ENCODE measurements at regions not wholly inside any gene's neighbourhood (a gene's known extent, or its start where the extent isn't known, plus 50 kb on each side); places are given as distances from the start of the nearest gene placed in this dataset.

DNA sequence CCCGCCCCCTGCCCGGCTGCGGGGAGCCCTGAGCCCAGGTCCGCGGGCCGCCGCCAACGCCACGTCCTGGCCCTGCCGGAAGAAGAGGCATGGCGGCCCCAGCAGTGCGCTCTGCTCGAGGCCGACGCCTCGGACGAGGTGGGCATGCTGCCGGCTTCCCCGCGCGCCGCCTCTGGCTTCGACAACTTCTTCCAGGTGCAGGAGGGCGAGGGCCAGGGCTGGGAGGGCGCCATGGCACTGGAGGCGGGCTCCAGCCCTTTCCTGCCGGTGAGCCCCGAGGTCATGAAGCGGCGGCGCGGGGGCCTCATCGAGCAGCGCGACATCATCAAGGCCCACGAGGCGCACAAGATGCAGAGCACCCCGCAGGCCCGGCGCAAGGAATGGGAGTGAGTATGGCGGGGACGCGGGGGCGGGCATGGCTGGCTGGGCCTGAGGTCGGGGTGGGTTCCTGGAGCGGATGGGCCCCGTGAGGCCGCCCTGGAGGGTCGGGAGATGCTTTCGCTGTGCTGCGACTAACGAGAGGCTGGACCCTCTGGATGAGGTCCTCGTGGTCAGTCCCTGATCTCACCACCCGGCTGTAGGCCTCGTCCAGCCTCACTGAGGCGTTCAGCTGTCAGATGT is 70.0 kb upstream of the CACNA1E start:
- no peak overlapping the region for H3K4me2 ChIP-seq (ENCODE audit: low read length)
- H2AFZ ChIP-seq (ENCODE audit: low read depth, low read length), result no peak overlapping the region
- no peak overlapping the region for H3K4me3 Mint-ChIP-seq (ENCODE audit: unreplicated experiment)
- peaks cover 2% of the 10 kb centered on the region for H3K4me1 Mint-ChIP-seq (ENCODE audit: low read depth, unreplicated experiment)
- H3K27ac Mint-ChIP-seq (ENCODE audit: unreplicated experiment), result no peak overlapping the region
- H3K27me3 ChIP-seq (ENCODE audit: insufficient read depth, low read length), result no peaks in the 10 kb centered on the region
- FAIRE-seq (no peak), DNase-seq (ENCODE audit: low read depth) (no peak)
- H3K36me3 ChIP-seq (ENCODE audit: insufficient read depth, low read length), result no peaks in the 10 kb centered on the region
- H3K4me1 ChIP-seq (ENCODE audit: insufficient read depth, low read length), result no peaks in the 10 kb centered on the region
- no peak overlapping the region for H3K27ac ChIP-seq (ENCODE audit: low read depth, low read length)
- H3K79me2 ChIP-seq (ENCODE audit: insufficient read depth, low read length), result no peaks in the 10 kb centered on the region
- TF ChIP-seq, protein P1, sequence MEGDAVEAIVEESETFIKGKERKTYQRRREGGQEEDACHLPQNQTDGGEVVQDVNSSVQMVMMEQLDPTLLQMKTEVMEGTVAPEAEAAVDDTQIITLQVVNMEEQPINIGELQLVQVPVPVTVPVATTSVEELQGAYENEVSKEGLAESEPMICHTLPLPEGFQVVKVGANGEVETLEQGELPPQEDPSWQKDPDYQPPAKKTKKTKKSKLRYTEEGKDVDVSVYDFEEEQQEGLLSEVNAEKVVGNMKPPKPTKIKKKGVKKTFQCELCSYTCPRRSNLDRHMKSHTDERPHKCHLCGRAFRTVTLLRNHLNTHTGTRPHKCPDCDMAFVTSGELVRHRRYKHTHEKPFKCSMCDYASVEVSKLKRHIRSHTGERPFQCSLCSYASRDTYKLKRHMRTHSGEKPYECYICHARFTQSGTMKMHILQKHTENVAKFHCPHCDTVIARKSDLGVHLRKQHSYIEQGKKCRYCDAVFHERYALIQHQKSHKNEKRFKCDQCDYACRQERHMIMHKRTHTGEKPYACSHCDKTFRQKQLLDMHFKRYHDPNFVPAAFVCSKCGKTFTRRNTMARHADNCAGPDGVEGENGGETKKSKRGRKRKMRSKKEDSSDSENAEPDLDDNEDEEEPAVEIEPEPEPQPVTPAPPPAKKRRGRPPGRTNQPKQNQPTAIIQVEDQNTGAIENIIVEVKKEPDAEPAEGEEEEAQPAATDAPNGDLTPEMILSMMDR (IDR thresholded peaks at IDR 0.05; ENCODE audit: insufficient read depth, low read depth, low read length), result no peak
- no peaks in the 10 kb centered on the region for H3K36me3 Mint-ChIP-seq (ENCODE audit: low read depth, unreplicated experiment)
- no peaks in the 10 kb centered on the region for H4K20me1 ChIP-seq (ENCODE audit: insufficient read depth, low read length)
- peaks cover 8% of the 10 kb centered on the region for H3K27me3 Mint-ChIP-seq (ENCODE audit: low read depth, unreplicated experiment)
- peaks cover 9% of the 10 kb centered on the region for H3K9me3 Mint-ChIP-seq (ENCODE audit: unreplicated experiment)
- no peak overlapping the region for H3K9ac ChIP-seq (ENCODE audit: low read length)
- H3K4me3 ChIP-seq (ENCODE audit: insufficient read depth, low read depth, low read length), result no peak overlapping the region
- H3K9me3 ChIP-seq (ENCODE audit: insufficient read depth, low read depth, low read length), result no peaks in the 10 kb centered on the region

DNA sequence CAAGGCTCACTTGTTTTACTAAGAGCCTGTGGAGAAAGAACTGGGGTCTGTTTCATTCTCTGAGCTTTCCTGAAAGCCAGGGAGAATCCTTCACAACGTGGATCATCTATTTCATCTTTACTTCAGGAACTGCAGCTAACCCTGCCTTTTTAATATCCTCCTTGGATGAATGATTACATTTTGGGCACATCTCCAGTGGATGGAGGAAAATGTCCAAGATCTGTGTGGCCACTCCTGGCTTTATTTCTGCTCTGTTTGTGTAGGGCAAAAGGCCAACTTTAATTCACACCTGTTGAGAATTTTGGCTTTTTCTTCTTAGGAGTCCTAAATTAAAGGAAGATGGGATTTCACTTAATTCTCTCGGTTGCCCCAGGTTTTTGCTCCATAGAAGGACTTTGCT is 69.5 kb upstream of the CACNA1E start:
- Histone ChIP-seq H3K9ac (ENCODE audit: low read length) (no peak overlapping the region), H3K36me3 (ENCODE audit: insufficient read depth, low read length) (no peaks in the 10 kb centered on the region), H3K79me2 (ENCODE audit: insufficient read depth, low read length) (no peaks in the 10 kb centered on the region), H3K4me2 (ENCODE audit: low read length) (no peak overlapping the region), H3K9me3 (ENCODE audit: insufficient read depth, low read depth, low read length) (no peaks in the 10 kb centered on the region), H3K27me3 (ENCODE audit: insufficient read depth, low read length) (no peaks in the 10 kb centered on the region), H2AFZ (ENCODE audit: low read depth, low read length) (no peak overlapping the region), H4K20me1 (ENCODE audit: insufficient read depth, low read length) (no peaks in the 10 kb centered on the region), H3K27ac (ENCODE audit: low read depth, low read length) (no peak overlapping the region), H3K4me1 (ENCODE audit: insufficient read depth, low read length) (no peaks in the 10 kb centered on the region), H3K4me3 (ENCODE audit: insufficient read depth, low read depth, low read length) (no peak overlapping the region)
- DNase-seq (ENCODE audit: low read depth) (no peak), FAIRE-seq (no peak)
- Mint-ChIP-seq H3K27me3 (ENCODE audit: low read depth, unreplicated experiment) (peaks cover 8% of the 10 kb centered on the region), H3K27ac (ENCODE audit: unreplicated experiment) (no peak overlapping the region), H3K9me3 (ENCODE audit: unreplicated experiment) (peaks cover 4% of the 10 kb centered on the region), H3K36me3 (ENCODE audit: low read depth, unreplicated experiment) (no peaks in the 10 kb centered on the region), H3K4me3 (ENCODE audit: unreplicated experiment) (no peak overlapping the region), H3K4me1 (ENCODE audit: low read depth, unreplicated experiment) (peaks cover 2% of the 10 kb centered on the region)
- TF ChIP-seq, protein P1 (IDR thresholded peaks at IDR 0.05; ENCODE audit: insufficient read depth, low read depth, low read length), result no peak
- no peak for TF ChIP-seq EZH2 (IDR thresholded peaks at IDR 0.05; ENCODE audit: insufficient read depth, low read length)

DNA sequence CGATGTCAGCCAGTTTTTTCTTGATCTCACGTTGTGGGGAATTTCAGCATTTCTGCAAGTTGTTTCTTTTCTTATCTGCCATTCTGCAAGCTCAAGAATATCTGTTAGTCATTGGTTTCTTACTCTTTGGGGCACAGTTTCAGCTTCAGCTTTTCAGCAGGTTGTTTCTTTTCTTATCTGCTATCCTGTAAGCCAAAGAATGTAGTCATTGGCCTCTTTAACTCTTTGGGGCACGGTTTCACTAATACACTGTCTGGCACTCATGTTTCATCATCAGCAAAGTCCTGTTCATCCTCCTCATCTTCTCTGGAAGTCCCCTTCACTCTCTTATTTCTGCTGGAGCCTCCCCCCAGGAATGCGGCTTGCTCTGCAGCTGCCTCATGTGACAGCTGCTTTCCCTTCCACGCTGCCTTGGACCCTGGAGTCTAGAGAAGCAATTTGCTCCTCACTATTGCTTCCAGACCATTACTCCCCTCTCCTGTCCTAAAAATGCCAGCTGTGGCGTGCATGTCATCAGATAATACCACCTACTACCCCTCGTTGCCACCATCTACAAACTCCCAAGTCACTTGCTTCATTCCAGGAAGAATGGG is 67.0 kb upstream of the CACNA1E start:
- no peak overlapping the region for H3K4me3 ChIP-seq (ENCODE audit: insufficient read depth, low read depth, low read length)
- DNase-seq (ENCODE audit: low read depth) (no peak), FAIRE-seq (no peak)
- H3K36me3 ChIP-seq (ENCODE audit: insufficient read depth, low read length), result no peaks in the 10 kb centered on the region
- no peak overlapping the region for H3K27ac ChIP-seq (ENCODE audit: low read depth, low read length)
- H3K79me2 ChIP-seq (ENCODE audit: insufficient read depth, low read length), result no peaks in the 10 kb centered on the region
- Mint-ChIP-seq H3K4me3 (ENCODE audit: unreplicated experiment) (no peak overlapping the region), H3K27ac (ENCODE audit: unreplicated experiment) (no peak overlapping the region), H3K27me3 (ENCODE audit: low read depth, unreplicated experiment) (peaks cover 4% of the 10 kb centered on the region), H3K36me3 (ENCODE audit: low read depth, unreplicated experiment) (no peaks in the 10 kb centered on the region), H3K9me3 (ENCODE audit: unreplicated experiment) (peaks cover 1% of the 10 kb centered on the region), H3K4me1 (ENCODE audit: low read depth, unreplicated experiment) (peaks cover 2% of the 10 kb centered on the region)
- no peaks in the 10 kb centered on the region for H3K9me3 ChIP-seq (ENCODE audit: insufficient read depth, low read depth, low read length)
- H3K27me3 ChIP-seq (ENCODE audit: insufficient read depth, low read length), result no peaks in the 10 kb centered on the region
- no peak overlapping the region for H2AFZ ChIP-seq (ENCODE audit: low read depth, low read length)
- no peaks in the 10 kb centered on the region for H4K20me1 ChIP-seq (ENCODE audit: insufficient read depth, low read length)
- H3K4me1 ChIP-seq (ENCODE audit: insufficient read depth, low read length), result no peaks in the 10 kb centered on the region
- no peak overlapping the region for H3K4me2 ChIP-seq (ENCODE audit: low read length)
- no peak for TF ChIP-seq EZH2 (IDR thresholded peaks at IDR 0.05; ENCODE audit: insufficient read depth, low read length)
- TF ChIP-seq, protein P1 (IDR thresholded peaks at IDR 0.05; ENCODE audit: insufficient read depth, low read depth, low read length), result no peak
- H3K9ac ChIP-seq (ENCODE audit: low read length), result no peak overlapping the region
